ENCODE measurements at regions not wholly inside any gene's neighbourhood (a gene's known extent, or its start where the extent isn't known, plus 50 kb on each side); places are given as distances from the start of the nearest gene placed in this dataset.
"Not testable (repeated sequence)": the region's sequence is repeated elsewhere in the genome, so short reads cannot be mapped to it uniquely, and the experiment has no call there.

DNA sequence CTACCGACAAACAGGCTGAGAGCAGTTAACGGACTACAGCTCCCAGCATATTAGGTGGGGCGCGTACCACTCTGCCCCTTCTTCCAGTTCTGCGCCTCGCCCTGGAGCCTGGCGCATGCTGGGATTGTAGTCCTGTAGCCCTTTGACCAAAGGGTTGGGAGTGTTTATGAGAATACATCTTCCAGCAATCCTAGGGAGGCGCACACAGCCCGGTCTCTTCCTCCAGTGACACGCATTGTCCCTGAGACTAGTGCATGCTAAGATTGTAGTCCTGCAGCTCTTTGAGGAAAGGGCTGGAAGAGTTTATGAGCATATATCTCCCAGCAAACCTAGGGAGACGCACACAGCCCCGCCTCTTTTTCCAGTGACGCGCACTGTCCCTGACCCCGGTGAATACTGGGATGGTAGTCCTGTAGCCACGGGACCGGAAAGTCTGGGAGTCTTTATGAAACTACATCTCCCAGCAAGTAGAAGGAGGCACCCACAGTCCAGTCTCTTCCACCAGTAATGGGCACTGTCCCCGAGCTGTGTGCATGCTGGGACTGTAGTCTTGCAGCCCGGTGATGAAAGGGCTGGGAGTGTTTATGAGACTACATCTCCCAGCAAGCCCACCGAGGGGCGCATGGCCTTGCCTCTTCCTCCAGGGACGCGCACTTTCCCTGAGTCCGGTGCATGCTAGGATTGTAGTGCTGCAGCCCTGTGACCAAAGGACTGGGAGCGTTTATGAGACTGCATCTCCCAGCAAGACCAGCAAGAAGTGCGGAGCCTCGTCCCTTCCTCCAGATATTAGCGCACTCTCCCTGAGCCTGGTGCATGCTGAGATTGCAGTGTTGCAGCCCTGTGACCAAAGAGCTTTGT, 1812.2 kb upstream of the DEFB115 start:
- not testable (repeated sequence) for TF ChIP-seq EZH2 (IDR thresholded peaks at IDR 0.05; ENCODE audit: insufficient read depth, poor library complexity, severe bottlenecking); EZH2phosphoT487 (IDR thresholded peaks at IDR 0.05; ENCODE audit: insufficient read depth, low read depth)
